GM12878 (cell line): ENCODE measurements at regions not wholly inside any gene's neighbourhood (a gene's known extent, or its start where the extent isn't known, plus 50 kb on each side); places are given as distances from the start of the nearest gene placed in this dataset.

ENCODE experiments used
- ATAC-seq: fragments of 200-7000 bp; cut with Tn5 transposase; 3 replicates; pipeline ENCODE4 v1.9.1; 2020; ENCODE audit warnings: mild to moderate bottlenecking, moderate library complexity
- BruUV-seq: library from RNA; stranded (reverse); fragments of 400-500 nt; replicated peaks from 2 replicates; lab custom pipeline; 2021; lab: Mats Ljungman, UMichigan
- CTCF ChIA-PET: fragments of 300-600 bp; sonication (Branson Sonifier 250); formaldehyde crosslinking; extraction: SDS; loops from one replicate; lab custom pipeline; 2021; ENCODE audit warnings: inconsistent platforms; lab: Yijun Ruan, JAX
- POLR2A ChIA-PET: fragments of 350-600 bp; formaldehyde crosslinking; extraction: SDS; loops from one replicate; lab custom pipeline; 2021; ENCODE audit warnings: inconsistent platforms; lab: Charles Lee
- RAD21 ChIA-PET: fragments of 300-600 bp; sonication (Branson Sonifier 250); formaldehyde crosslinking; loops from one replicate; lab custom pipeline; 2023; ENCODE audit warnings: antibody characterized with exemption; ENCODE audit not compliant: unreplicated experiment; lab: Charles Lee
- SMC1A ChIA-PET: fragments of 300-600 bp; sonication (Branson Sonifier 250); formaldehyde crosslinking; loops from one replicate; lab custom pipeline; 2023; ENCODE audit not compliant: unreplicated experiment, uncharacterized antibody; lab: Charles Lee
- DNase-seq: peaks from one replicate; pipeline ENCODE4 v3.0.0-alpha.2; 2011; ENCODE audit warnings: low read depth, low spot score
- FAIRE-seq: peaks from 3 replicates; lab custom pipeline; 2011; peaks lifted over from hg19 to GRCh38; lab: Jason Lieb, UNC
- H2AFZ ChIP-seq: 2 replicates; pipeline ENCODE4 v1.6.0; 2011; ENCODE audit warnings: low read depth, low read length, control low read depth; ENCODE audit not compliant: control insufficient read depth
- H3K27ac ChIP-seq: 2 replicates; pipeline ENCODE4 v1.5.1; 2011; ENCODE audit warnings: control low read depth; ENCODE audit not compliant: control insufficient read depth, insufficient read depth
- H3K27me3 ChIP-seq, 2 experiments: replicated peaks in 1 of 2; 2 replicates each; pipeline versions ENCODE4 v1.6.0 to v1.6.1; 2011; ENCODE audit warnings: low read length in 1 of 2; ENCODE audit not compliant: control insufficient read depth in 2 of 2, insufficient read depth in 2 of 2
- H3K36me3 ChIP-seq, 2 experiments: 2 replicates each; pipeline ENCODE4 v1.5.1; 2011; ENCODE audit warnings: low read length in 1 of 2; ENCODE audit not compliant: control insufficient read depth in 2 of 2, insufficient read depth in 2 of 2
- H3K4me1 ChIP-seq: 2 replicates; pipeline ENCODE4 v1.6.1; 2011; ENCODE audit warnings: mild to moderate bottlenecking, low read length, moderate library complexity, mixed read lengths; ENCODE audit not compliant: control insufficient read depth, insufficient read depth
- H3K4me2 ChIP-seq: 2 replicates; pipeline ENCODE4 v1.6.0; 2011; ENCODE audit warnings: control low read depth; ENCODE audit not compliant: control insufficient read depth, insufficient read depth
- H3K4me3 ChIP-seq: fragments of 200-600 bp; sonication (generic); 2 replicates; pipeline ENCODE4 v1.5.1; 2016
- H3K79me2 ChIP-seq: 2 replicates; pipeline ENCODE4 v1.6.0; 2011; ENCODE audit warnings: low read length; ENCODE audit not compliant: control insufficient read depth, insufficient read depth
- H3K9ac ChIP-seq: 2 replicates; pipeline ENCODE4 v1.8.0; 2011; ENCODE audit warnings: low read length, control low read depth, mixed read lengths; ENCODE audit not compliant: control insufficient read depth, insufficient read depth
- H3K9me3 ChIP-seq: replicated peaks from 3 replicates; pipeline ENCODE4 v1.5.1; 2011; ENCODE audit warnings: mild to moderate bottlenecking, low read length; ENCODE audit not compliant: control insufficient read depth, insufficient read depth
- H4K20me1 ChIP-seq: 2 replicates; pipeline ENCODE4 v1.6.0; 2011; ENCODE audit not compliant: control insufficient read depth, insufficient read depth
- CBX3 ChIP-seq: fragments of 200-600 bp; sonication (generic); IDR thresholded peaks from 2 replicates; pipeline ENCODE4 v1.6.1; 2016; ENCODE audit warnings: low read depth, borderline replicate concordance
- CHD2 ChIP-seq: IDR thresholded peaks from 2 replicates; pipeline ENCODE4 v1.6.1; 2011; ENCODE audit warnings: low read depth, low read length, improper control_type of control experiment, borderline replicate concordance
- MEF2A ChIP-seq: IDR thresholded peaks from 2 replicates; pipeline ENCODE4 v1.6.1; 2011; ENCODE audit warnings: low read depth, mild to moderate bottlenecking, low read length, moderate library complexity; ENCODE audit not compliant: insufficient read depth
- MEF2B ChIP-seq: fragments of 450-650 bp; IDR thresholded peaks from 2 replicates; pipeline ENCODE4 v1.6.1; 2018; ENCODE audit warnings: mild to moderate bottlenecking, moderate library complexity; ENCODE audit not compliant: partially characterized antibody, poor library complexity, severe bottlenecking
- NFYA ChIP-seq: IDR thresholded peaks from 2 replicates; pipeline ENCODE4 v1.6.1; 2011; ENCODE audit warnings: low read depth, mild to moderate bottlenecking, low read length, improper control_type of control experiment, borderline replicate concordance
- RAD21 ChIP-seq: IDR thresholded peaks from 2 replicates; pipeline ENCODE4 v1.6.1; 2011; ENCODE audit warnings: mild to moderate bottlenecking, low read depth, low read length, moderate library complexity; ENCODE audit not compliant: insufficient read depth
- SIN3A ChIP-seq: IDR thresholded peaks from 2 replicates; pipeline ENCODE4 v1.6.1; 2012; ENCODE audit warnings: low read depth, low read length, improper control_type of control experiment
- ZNF24 ChIP-seq: fragments of 450-650 bp; IDR thresholded peaks from 2 replicates; pipeline ENCODE4 v1.6.1; 2017; ENCODE audit warnings: antibody characterized with exemption, mild to moderate bottlenecking
- ZNF622 ChIP-seq: fragments of 450-650 bp; IDR thresholded peaks from 2 replicates; pipeline ENCODE4 v1.6.1; 2017; ENCODE audit warnings: mild to moderate bottlenecking, inconsistent platforms
- WGBS: methylation state at CpG from one replicate; pipeline ENCODE4 v1.1.6; 2016; ENCODE audit warnings: low lambda C conversion rate; ENCODE audit not compliant: insufficient replicate concordance, insufficient coverage; ENCODE audit errors: missing lambda C conversion rate; 5-methylcytosine and 5-hydroxymethylcytosine counted together
- in situ Hi-C: fragments of 300-500 bp; cut with MboI; formaldehyde crosslinking; loops from 9 replicates; pipeline ENCODE4 v1.14.3; 2018; ENCODE audit warnings: mixed read lengths
- intact Hi-C: fragments of 100-400 bp; cut with micrococcal nuclease; formaldehyde crosslinking; loops from one replicate; pipeline ENCODE4 v1.14.2; 2022; ENCODE audit not compliant: unreplicated experiment
- TF ChIP-seq, protein P1 (sequence below): fragments of 450-650 bp; conservative IDR thresholded peaks from 2 replicates; pipeline ENCODE4 v1.6.1; 2017; ENCODE audit warnings: mild to moderate bottlenecking, moderate library complexity
- TF ChIP-seq, protein P2 (sequence below): IDR thresholded peaks from 2 replicates; pipeline ENCODE4 v1.6.1; 2012; ENCODE audit warnings: low read depth, low read length, improper control_type of control experiment
- TF ChIP-seq, protein P3 (sequence below): IDR thresholded peaks from 2 replicates; pipeline ENCODE4 v1.6.1; 2011; ENCODE audit warnings: borderline replicate concordance, low read depth, mild to moderate bottlenecking, moderate library complexity, mixed read lengths, low read length; ENCODE audit not compliant: insufficient read depth; ENCODE audit errors: extremely low read length
- TF ChIP-seq, protein P4 (sequence below): fragments of 150-350 bp; IDR thresholded peaks from 2 replicates; pipeline ENCODE4 v1.6.1; 2016; ENCODE audit warnings: low read depth, low read length

DNA sequence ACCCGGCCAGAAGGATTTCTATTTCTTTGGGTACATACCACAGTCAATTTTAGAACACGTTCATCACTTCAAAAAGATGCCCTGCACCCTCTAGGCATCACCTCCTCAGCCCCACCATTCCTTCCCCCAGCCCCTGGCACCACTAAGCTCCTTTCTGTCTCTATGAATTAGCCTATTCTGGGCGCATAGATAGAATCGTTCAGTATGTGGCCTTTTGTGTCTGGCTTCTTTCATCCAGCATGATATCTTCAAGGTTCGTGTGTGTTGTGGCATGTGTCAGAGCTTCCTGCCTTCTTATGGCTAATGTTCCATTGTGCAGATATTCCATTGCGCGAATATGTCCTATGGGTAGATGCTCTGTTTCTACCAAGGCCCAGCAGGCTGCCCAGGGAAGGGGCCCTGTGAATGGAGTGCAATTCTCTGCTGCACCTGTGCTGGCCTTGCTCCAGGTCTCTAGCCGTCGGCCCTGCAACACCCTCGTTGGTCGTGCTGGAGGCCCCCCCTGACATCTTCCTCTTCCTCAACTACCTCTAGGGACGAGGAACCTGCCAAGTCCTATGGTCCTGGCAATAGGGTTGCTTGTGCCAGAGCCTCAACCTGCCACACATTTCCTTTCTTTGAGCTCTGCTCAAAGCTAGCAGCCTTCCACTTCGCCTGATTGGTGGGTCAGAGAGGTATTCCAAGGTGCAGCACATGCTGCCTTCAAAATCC lies 113.5 kb downstream of the RIPK4 start (continued):
- no peak for TF ChIP-seq NFYA
- TF ChIP-seq ZNF622, result no peak
- TF ChIP-seq MEF2B, result no peak

DNA sequence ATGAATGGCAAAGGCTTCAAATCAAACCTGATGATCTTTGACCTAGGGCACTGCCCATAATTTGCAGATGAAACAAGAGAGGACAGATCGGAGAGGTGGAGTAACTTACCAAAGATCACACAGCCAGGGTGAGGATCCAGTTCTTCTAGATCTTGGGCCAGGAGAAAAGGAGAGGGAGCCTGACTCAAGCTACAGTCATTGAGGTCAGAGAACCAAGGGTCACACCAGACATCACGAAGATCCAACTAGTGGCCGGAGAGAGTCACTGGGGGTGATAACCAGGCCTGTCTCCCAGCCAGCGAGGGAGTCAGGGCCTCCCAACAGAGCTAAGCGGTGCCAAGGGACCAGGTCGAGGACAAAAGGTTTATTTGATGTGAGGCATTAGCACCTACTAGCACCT lies 115.0 kb downstream of the RIPK4 start:
- WGBS, result 31% methylated on average over 6 of the region's 6 CpGs
- TF ChIP-seq CBX3 (no peak), ZNF24 (no peak), CHD2 (no peak), ZNF622 (no peak), MEF2A (no peak), RAD21 (no peak), SIN3A (no peak)
- TF ChIP-seq, protein P1, sequence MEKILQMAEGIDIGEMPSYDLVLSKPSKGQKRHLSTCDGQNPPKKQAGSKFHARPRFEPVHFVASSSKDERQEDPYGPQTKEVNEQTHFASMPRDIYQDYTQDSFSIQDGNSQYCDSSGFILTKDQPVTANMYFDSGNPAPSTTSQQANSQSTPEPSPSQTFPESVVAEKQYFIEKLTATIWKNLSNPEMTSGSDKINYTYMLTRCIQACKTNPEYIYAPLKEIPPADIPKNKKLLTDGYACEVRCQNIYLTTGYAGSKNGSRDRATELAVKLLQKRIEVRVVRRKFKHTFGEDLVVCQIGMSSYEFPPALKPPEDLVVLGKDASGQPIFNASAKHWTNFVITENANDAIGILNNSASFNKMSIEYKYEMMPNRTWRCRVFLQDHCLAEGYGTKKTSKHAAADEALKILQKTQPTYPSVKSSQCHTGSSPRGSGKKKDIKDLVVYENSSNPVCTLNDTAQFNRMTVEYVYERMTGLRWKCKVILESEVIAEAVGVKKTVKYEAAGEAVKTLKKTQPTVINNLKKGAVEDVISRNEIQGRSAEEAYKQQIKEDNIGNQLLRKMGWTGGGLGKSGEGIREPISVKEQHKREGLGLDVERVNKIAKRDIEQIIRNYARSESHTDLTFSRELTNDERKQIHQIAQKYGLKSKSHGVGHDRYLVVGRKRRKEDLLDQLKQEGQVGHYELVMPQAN, result no peak
- TF ChIP-seq, protein P2, sequence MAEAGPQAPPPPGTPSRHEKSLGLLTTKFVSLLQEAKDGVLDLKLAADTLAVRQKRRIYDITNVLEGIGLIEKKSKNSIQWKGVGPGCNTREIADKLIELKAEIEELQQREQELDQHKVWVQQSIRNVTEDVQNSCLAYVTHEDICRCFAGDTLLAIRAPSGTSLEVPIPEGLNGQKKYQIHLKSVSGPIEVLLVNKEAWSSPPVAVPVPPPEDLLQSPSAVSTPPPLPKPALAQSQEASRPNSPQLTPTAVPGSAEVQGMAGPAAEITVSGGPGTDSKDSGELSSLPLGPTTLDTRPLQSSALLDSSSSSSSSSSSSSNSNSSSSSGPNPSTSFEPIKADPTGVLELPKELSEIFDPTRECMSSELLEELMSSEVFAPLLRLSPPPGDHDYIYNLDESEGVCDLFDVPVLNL, result no peak
- TF ChIP-seq, protein P3, sequence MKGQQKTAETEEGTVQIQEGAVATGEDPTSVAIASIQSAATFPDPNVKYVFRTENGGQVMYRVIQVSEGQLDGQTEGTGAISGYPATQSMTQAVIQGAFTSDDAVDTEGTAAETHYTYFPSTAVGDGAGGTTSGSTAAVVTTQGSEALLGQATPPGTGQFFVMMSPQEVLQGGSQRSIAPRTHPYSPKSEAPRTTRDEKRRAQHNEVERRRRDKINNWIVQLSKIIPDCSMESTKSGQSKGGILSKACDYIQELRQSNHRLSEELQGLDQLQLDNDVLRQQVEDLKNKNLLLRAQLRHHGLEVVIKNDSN, result no peak
- TF ChIP-seq, protein P4, sequence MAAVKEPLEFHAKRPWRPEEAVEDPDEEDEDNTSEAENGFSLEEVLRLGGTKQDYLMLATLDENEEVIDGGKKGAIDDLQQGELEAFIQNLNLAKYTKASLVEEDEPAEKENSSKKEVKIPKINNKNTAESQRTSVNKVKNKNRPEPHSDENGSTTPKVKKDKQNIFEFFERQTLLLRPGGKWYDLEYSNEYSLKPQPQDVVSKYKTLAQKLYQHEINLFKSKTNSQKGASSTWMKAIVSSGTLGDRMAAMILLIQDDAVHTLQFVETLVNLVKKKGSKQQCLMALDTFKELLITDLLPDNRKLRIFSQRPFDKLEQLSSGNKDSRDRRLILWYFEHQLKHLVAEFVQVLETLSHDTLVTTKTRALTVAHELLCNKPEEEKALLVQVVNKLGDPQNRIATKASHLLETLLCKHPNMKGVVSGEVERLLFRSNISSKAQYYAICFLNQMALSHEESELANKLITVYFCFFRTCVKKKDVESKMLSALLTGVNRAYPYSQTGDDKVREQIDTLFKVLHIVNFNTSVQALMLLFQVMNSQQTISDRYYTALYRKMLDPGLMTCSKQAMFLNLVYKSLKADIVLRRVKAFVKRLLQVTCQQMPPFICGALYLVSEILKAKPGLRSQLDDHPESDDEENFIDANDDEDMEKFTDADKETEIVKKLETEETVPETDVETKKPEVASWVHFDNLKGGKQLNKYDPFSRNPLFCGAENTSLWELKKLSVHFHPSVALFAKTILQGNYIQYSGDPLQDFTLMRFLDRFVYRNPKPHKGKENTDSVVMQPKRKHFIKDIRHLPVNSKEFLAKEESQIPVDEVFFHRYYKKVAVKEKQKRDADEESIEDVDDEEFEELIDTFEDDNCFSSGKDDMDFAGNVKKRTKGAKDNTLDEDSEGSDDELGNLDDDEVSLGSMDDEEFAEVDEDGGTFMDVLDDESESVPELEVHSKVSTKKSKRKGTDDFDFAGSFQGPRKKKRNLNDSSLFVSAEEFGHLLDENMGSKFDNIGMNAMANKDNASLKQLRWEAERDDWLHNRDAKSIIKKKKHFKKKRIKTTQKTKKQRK, result no peak

More for the DNA sequence above, 115.0 kb downstream of the RIPK4 start:
- SMC1A ChIA-PET, result interaction anchor here (1.4 kb wide), 1 partner anchor 11 kb away, joined by 3 read pairs; no protein-coding TSS in a partner anchor
- DNase-seq, result no peak
- Histone ChIP-seq H3K27ac (no peak overlapping the region), H3K79me2 (no peaks in the 10 kb centered on the region), H3K9me3 (no peaks in the 10 kb centered on the region), H3K9ac (no peak overlapping the region), H3K27me3 (no peaks in the 10 kb centered on the region; a peak in 1 of 4 replicates), H4K20me1 (no peaks in the 10 kb centered on the region), H3K4me3 (no peak overlapping the region), H3K4me2 (no peak overlapping the region), H3K4me1 (no peaks in the 10 kb centered on the region), H3K36me3 (no peaks in the 10 kb centered on the region), H2AFZ (no peak overlapping the region)
- RAD21 ChIA-PET, result no interaction called here
- in situ Hi-C loops (no loop called here), intact Hi-C loops (no loop called here)
- POLR2A ChIA-PET, result no interaction called here
- CTCF ChIA-PET, result no interaction called here
- no peak for FAIRE-seq
- ATAC-seq, result no peak
- no TSS peak for BruUV-seq
